H1 (cell line): ENCODE measurements at regions not wholly inside any gene's neighbourhood (a gene's known extent, or its start where the extent isn't known, plus 50 kb on each side); places are given as distances from the start of the nearest gene placed in this dataset.
"Not testable (repeated sequence)": the region's sequence is repeated elsewhere in the genome, so short reads cannot be mapped to it uniquely, and the experiment has no call there.

ENCODE experiments used
- CTCF ChIA-PET: fragments of 300-600 bp; sonication (Branson Sonifier 250); formaldehyde crosslinking; loops from one replicate; lab custom pipeline; 2021; ENCODE audit not compliant: partially characterized antibody; lab: Charles Lee
- POLR2A ChIA-PET: fragments of 300-600 bp; sonication (Branson Sonifier 250); formaldehyde crosslinking; loops from one replicate; lab custom pipeline; 2021; ENCODE audit warnings: inconsistent platforms; ENCODE audit not compliant: partially characterized antibody; lab: Charles Lee
- DNase-seq, 2 experiments: peaks; one replicate each; pipeline versions ENCODE4 v3.0.0 to v3.0.0-alpha.2; 2010 to 2022; ENCODE audit warnings: low spot score in 2 of 2, low read depth in 1 of 2, mixed read lengths in 1 of 2
- FAIRE-seq: peaks from 2 replicates; lab custom pipeline; 2011; peaks lifted over from hg19 to GRCh38; lab: Jason Lieb, UNC
- H2AFZ ChIP-seq: 2 replicates; pipeline ENCODE4 v1.8.1; 2012; ENCODE audit warnings: low read length, inconsistent platforms
- H2AK5ac ChIP-seq: 2 replicates; pipeline ENCODE4 v1.6.1; 2013; ENCODE audit warnings: low read depth, low read length
- H2BK120ac ChIP-seq: replicated peaks from 2 replicates; pipeline ENCODE3; 2013; ENCODE audit warnings: low read depth, low read length, inconsistent platforms
- H2BK12ac ChIP-seq: 2 replicates; pipeline ENCODE4 v1.6.1; 2013; ENCODE audit warnings: low read depth, low read length
- H2BK15ac ChIP-seq: 2 replicates; pipeline ENCODE4 v1.6.1; 2013; ENCODE audit warnings: low read length
- H2BK20ac ChIP-seq: 2 replicates; pipeline ENCODE4 v1.6.1; 2013; ENCODE audit warnings: low read length
- H2BK5ac ChIP-seq: 2 replicates; pipeline ENCODE4 v1.6.1; 2013; ENCODE audit warnings: low read depth, low read length
- H3K14ac ChIP-seq: 2 replicates; pipeline ENCODE4 v1.6.1; 2013; ENCODE audit warnings: inconsistent platforms; ENCODE audit not compliant: insufficient read length
- H3K18ac ChIP-seq: 2 replicates; pipeline ENCODE4 v1.6.1; 2013; ENCODE audit warnings: low read length; ENCODE audit errors: extremely low read depth
- H3K23ac ChIP-seq: 2 replicates; pipeline ENCODE4 v1.6.1; 2013; ENCODE audit warnings: inconsistent platforms; ENCODE audit not compliant: insufficient read length
- H3K23me2 ChIP-seq: 2 replicates; pipeline ENCODE4 v1.6.1; 2013; ENCODE audit warnings: low read depth, low read length
- H3K27ac ChIP-seq: 2 replicates; pipeline ENCODE4 v1.6.1; 2011; ENCODE audit warnings: low read depth, low read length, inconsistent platforms
- H3K27me3 ChIP-seq, 4 experiments: replicated peaks in 1 of 4; 1 replicate in 1 of 4; 2 replicates in 3 of 4; pipeline versions ENCODE4 v1.6.1 to v1.8.1; 2011 to 2013; ENCODE audit warnings: low read length in 3 of 4, mild to moderate bottlenecking in 3 of 4, inconsistent platforms in 2 of 4, mixed read lengths in 2 of 4, moderate library complexity in 1 of 4; ENCODE audit not compliant: control insufficient read depth in 3 of 4, insufficient read depth in 3 of 4; ENCODE audit errors: extremely low read depth in 1 of 4
- H3K36me3 ChIP-seq, 4 experiments: 2 replicates each; pipeline versions ENCODE4 v1.6.1 to v1.8.1; 2011 to 2013; ENCODE audit warnings: mild to moderate bottlenecking in 4 of 4, low read length in 3 of 4, moderate library complexity in 2 of 4, control low read depth in 1 of 4, inconsistent platforms in 1 of 4; ENCODE audit not compliant: insufficient read depth in 4 of 4, control insufficient read depth in 2 of 4
- H3K4ac ChIP-seq: replicated peaks from 2 replicates; pipeline ENCODE3; 2013; ENCODE audit warnings: low read length, low read depth, mixed read lengths, inconsistent platforms; ENCODE audit not compliant: insufficient read length
- H3K4me1 ChIP-seq, 4 experiments: replicated peaks in 1 of 4; 1 replicate in 1 of 4; 2 replicates in 3 of 4; pipeline versions ENCODE4 v1.6.1 to v1.8.1; 2011 to 2013; ENCODE audit warnings: low read length in 3 of 4, inconsistent platforms in 2 of 4, mixed read lengths in 1 of 4; ENCODE audit not compliant: insufficient read depth in 4 of 4, control insufficient read depth in 3 of 4
- H3K4me2 ChIP-seq, 2 experiments: 2 replicates each; pipeline versions ENCODE4 v1.6.1 to v1.8.1; 2011 to 2013; ENCODE audit warnings: low read depth in 2 of 2, low read length in 2 of 2, control low read depth in 1 of 2, inconsistent platforms in 1 of 2, mild to moderate bottlenecking in 1 of 2; ENCODE audit not compliant: insufficient read depth in 1 of 2
- H3K4me3 ChIP-seq, 4 experiments: fragments of 200-600, 300-600 bp in 1 of 4; sonication (generic), shearing (Covaris generic), sonication (Bioruptor Twin) in 1 of 4; 2 replicates each; pipeline versions ENCODE4 v1.5.1 to v1.8.1; 2011 to 2016; ENCODE audit warnings: low read length in 4 of 4, low read depth in 3 of 4, control low read depth in 2 of 4, inconsistent platforms in 2 of 4, mild to moderate bottlenecking in 2 of 4, mixed read lengths in 1 of 4, moderate library complexity in 1 of 4; ENCODE audit not compliant: insufficient read depth in 2 of 4; ENCODE audit errors: extremely low read depth in 1 of 4
- H3K56ac ChIP-seq: replicated peaks from 2 replicates; pipeline ENCODE3; 2013; ENCODE audit warnings: low read depth, mild to moderate bottlenecking, mixed read lengths, low read length, inconsistent platforms; ENCODE audit not compliant: insufficient read length
- H3K79me1 ChIP-seq: 2 replicates; pipeline ENCODE4 v1.6.1; 2013; ENCODE audit warnings: low read depth, low read length, control low read depth
- H3K79me2 ChIP-seq, 2 experiments: 2 replicates each; pipeline versions ENCODE4 v1.6.1 to v1.8.1; 2012 to 2013; ENCODE audit warnings: low read length in 2 of 2, mild to moderate bottlenecking in 2 of 2, inconsistent platforms in 1 of 2; ENCODE audit not compliant: insufficient read depth in 2 of 2, control insufficient read depth in 1 of 2
- H3K9ac ChIP-seq, 4 experiments: replicated peaks in 1 of 4; 1 replicate in 1 of 4; 2 replicates in 3 of 4; pipeline versions ENCODE4 v1.6.1 to v1.8.1; 2011 to 2013; ENCODE audit warnings: low read depth in 3 of 4, low read length in 3 of 4, control low read depth in 2 of 4, mild to moderate bottlenecking in 2 of 4, moderate library complexity in 2 of 4, inconsistent platforms in 1 of 4; ENCODE audit errors: extremely low read depth in 1 of 4
- H3K9me3 ChIP-seq, 2 experiments: 2 replicates each; pipeline versions ENCODE4 v1.6.1 to v1.8.1; 2012 to 2013; ENCODE audit warnings: mild to moderate bottlenecking in 2 of 2, moderate library complexity in 2 of 2, control low read depth in 1 of 2, inconsistent platforms in 1 of 2, low read depth in 1 of 2, low read length in 1 of 2, mixed read lengths in 1 of 2; ENCODE audit not compliant: insufficient read depth in 2 of 2
- H4K20me1 ChIP-seq, 2 experiments: replicated peaks in 1 of 2; 2 replicates each; pipeline versions ENCODE3 to v1.8.1; 2011 to 2013; ENCODE audit warnings: inconsistent platforms in 2 of 2, low read length in 2 of 2, mild to moderate bottlenecking in 1 of 2; ENCODE audit not compliant: insufficient read depth in 2 of 2, control insufficient read depth in 1 of 2
- H4K5ac ChIP-seq: 2 replicates; pipeline ENCODE4 v1.6.1; 2013; ENCODE audit warnings: low read length, low read depth, mixed read lengths, inconsistent platforms; ENCODE audit not compliant: insufficient read length
- H4K8ac ChIP-seq: 2 replicates; pipeline ENCODE4 v1.8.0; 2013; ENCODE audit warnings: mild to moderate bottlenecking, moderate library complexity, low read length, inconsistent platforms; ENCODE audit not compliant: insufficient read depth; ENCODE audit errors: extremely low read depth
- H4K91ac ChIP-seq: replicated peaks from 2 replicates; pipeline ENCODE3; 2013; ENCODE audit warnings: low read length, mixed read lengths, inconsistent platforms; ENCODE audit not compliant: insufficient read length
- CTCF ChIP-seq, 3 experiments: IDR thresholded peaks; 1 replicate in 2 of 3; 2 replicates in 1 of 3; pipeline versions ENCODE4 v1.5.1 to v1.6.1; 2011; ENCODE audit warnings: low read length in 3 of 3, mild to moderate bottlenecking in 3 of 3, inconsistent platforms in 2 of 3, low read depth in 1 of 3, moderate library complexity in 1 of 3; ENCODE audit not compliant: insufficient read depth in 1 of 3; ENCODE audit errors: control extremely low read depth in 1 of 3
- WGBS, 2 experiments: shearing (Covaris generic) in 1 of 2; methylation state at CpG; one replicate each; pipeline versions ENCODE4 v1.1.6 to v1.1.7; 2013 to 2015; ENCODE audit warnings: low lambda C conversion rate in 2 of 2, mixed read lengths in 2 of 2, inconsistent platforms in 1 of 2, low coverage in 1 of 2, missing lambda C conversion rate in 1 of 2; ENCODE audit not compliant: insufficient replicate concordance in 2 of 2, insufficient coverage in 1 of 2, insufficient read length in 1 of 2; ENCODE audit errors: extremely low coverage in 1 of 2, missing lambda C conversion rate in 1 of 2; 5-methylcytosine and 5-hydroxymethylcytosine counted together

GRCh38 chr6:112541847-112542246 lies 194.7 kb downstream of the RFPL4B start:
- H3K4ac ChIP-seq, H3K27me3 ChIP-seq, H2BK120ac ChIP-seq, H3K56ac ChIP-seq, POLR2A ChIA-PET, H4K8ac ChIP-seq, H2BK12ac ChIP-seq, DNase-seq, H3K79me1 ChIP-seq, H3K79me2 ChIP-seq, H3K18ac ChIP-seq, H2BK20ac ChIP-seq, FAIRE-seq, H3K27ac ChIP-seq, H3K4me2 ChIP-seq, H2AK5ac ChIP-seq, H4K20me1 ChIP-seq, H2BK15ac ChIP-seq, H3K9ac ChIP-seq, H2BK5ac ChIP-seq, H2AFZ ChIP-seq, H4K91ac ChIP-seq, H3K36me3 ChIP-seq, H3K4me3 ChIP-seq: not testable (repeated sequence)
- WGBS, 2 experiments = 81% methylated on average over 3 of the region's 3 CpGs; no CpG with 5 or more reads in 1 of the 2 experiments
- CTCF ChIA-PET = interaction anchor here (1.4 kb wide), 1 partner anchor 21 kb away, joined by 3 read pairs; no protein-coding TSS in a partner anchor
- TF ChIP-seq CTCF (IDR thresholded peaks at IDR 0.05; ENCODE audit: control extremely low read depth in 1 of 3, insufficient read depth in 1 of 3, low read depth in 1 of 3, low read length in 3 of 3) = peak in 1 of 3 experiments; percentile 5; a peak in 1 of 4 replicates
- TF ChIP-seq, all 59 proteins: peak for 1; not testable (repeated sequence) for 58
- H4K5ac ChIP-seq, H3K23me2 ChIP-seq, H3K4me1 ChIP-seq, H3K14ac ChIP-seq, H3K9me3 ChIP-seq, H3K23ac ChIP-seq: not testable (repeated sequence)
